HG02981 (cell line): ENCODE measurements at regions not wholly inside any gene's neighbourhood (a gene's known extent, or its start where the extent isn't known, plus 50 kb on each side); places are given as distances from the start of the nearest gene placed in this dataset.

Experiments used
- ATAC-seq: cut with Tn5 transposase; IDR thresholded peaks from one replicate; pipeline ENCODE4 v1.9.1; 2021; ENCODE audit warnings: mild to moderate bottlenecking, moderate library complexity; ENCODE audit not compliant: unreplicated experiment

GRCh38 chr11:41955635-41956400 is 496.4 kb upstream of the LRRC4C start:
- ATAC-seq, result no peak

- ATAC-seq, result no peak
These were observed 504.0 kb upstream of the LRRC4C start for GRCh38 chr11:41963406-41963805.

- no peak for ATAC-seq
These were observed 511.2 kb upstream of the LRRC4C start for GRCh38 chr11:41970681-41971080.

- no peak for ATAC-seq
These were observed 512.1 kb upstream of the LRRC4C start for GRCh38 chr11:41971592-41971991.

GRCh38 chr11:41978945-41979344 is 519.5 kb upstream of the LRRC4C start:
- ATAC-seq, result no peak

GRCh38 chr11:41980741-41981140 is 521.3 kb upstream of the LRRC4C start:
- ATAC-seq, result no peak

GRCh38 chr11:41982276-41982675 is 522.8 kb upstream of the LRRC4C start:
- no peak for ATAC-seq

- no peak for ATAC-seq
These were observed 523.5 kb upstream of the LRRC4C start for GRCh38 chr11:41982975-41983374.

- ATAC-seq, result no peak
These were observed 524.0 kb upstream of the LRRC4C start for GRCh38 chr11:41983475-41983874.

- ATAC-seq, result no peak
These were observed 524.6 kb upstream of the LRRC4C start for GRCh38 chr11:41984023-41984422.

GRCh38 chr11:41985799-41986198 is 526.3 kb upstream of the LRRC4C start:
- no peak for ATAC-seq

GRCh38 chr11:41988951-41989572 is 529.6 kb upstream of the LRRC4C start:
- ATAC-seq, result no peak

GRCh38 chr11:41989823-41990380 is 530.5 kb upstream of the LRRC4C start:
- no peak for ATAC-seq

GRCh38 chr11:41996533-41996932 is 537.1 kb upstream of the LRRC4C start:
- ATAC-seq, result no peak

GRCh38 chr11:41997844-41998401 is 538.5 kb upstream of the LRRC4C start:
- ATAC-seq, result no peak

GRCh38 chr11:41999066-41999465 is 539.6 kb upstream of the LRRC4C start:
- no peak for ATAC-seq

- ATAC-seq, result no peak
These were observed 544.3 kb upstream of the LRRC4C start for GRCh38 chr11:42003801-42004200.

GRCh38 chr11:42006766-42007165 is 547.3 kb upstream of the LRRC4C start:
- ATAC-seq, result no peak

GRCh38 chr11:42012271-42012670 is 552.8 kb upstream of the LRRC4C start:
- ATAC-seq, result no peak

- ATAC-seq, result no peak
These were observed 554.3 kb upstream of the LRRC4C start for GRCh38 chr11:42013656-42014201.

GRCh38 chr11:42021911-42022310 is 562.5 kb upstream of the LRRC4C start:
- ATAC-seq, result no peak

- ATAC-seq, result no peak
These were observed 563.8 kb upstream of the LRRC4C start for GRCh38 chr11:42023267-42023666.
